ENCODE measurements at regions not wholly inside any gene's neighbourhood (a gene's known extent, or its start where the extent isn't known, plus 50 kb on each side); places are given as distances from the start of the nearest gene placed in this dataset.
A peak's percentile ranks its signal among the peaks of the same experiment; 100 is the strongest.

GRCh38 chr2:45072862-45073237 lies 63.6 kb upstream of the SIX2 start:
- no peak for TF ChIP-seq CTCF (IDR thresholded peaks at IDR 0.05; ENCODE audit: insufficient read depth, low read length, severe bottlenecking)
- H3K27me3 ChIP-seq (ENCODE audit: control insufficient read depth, insufficient read depth, low read length) = no peaks in the 10 kb centered on the region
- FAIRE-seq = no peak
- H3K36me3 ChIP-seq (ENCODE audit: control insufficient read depth, insufficient read depth, low read length) = no peaks in the 10 kb centered on the region
- H3K4me3 ChIP-seq (ENCODE audit: low read depth, low read length) = no peak overlapping the region
- no peak for DNase-seq (ENCODE audit: low read depth)

GRCh38 chr2:45072064-45072861 lies 63.0 kb upstream of the SIX2 start:
- FAIRE-seq (no peak), DNase-seq (ENCODE audit: low read depth) (no peak)
- no peak for TF ChIP-seq CTCF (IDR thresholded peaks at IDR 0.05; ENCODE audit: insufficient read depth, low read length, severe bottlenecking)
- no peaks in the 10 kb centered on the region for H3K27me3 ChIP-seq (ENCODE audit: control insufficient read depth, insufficient read depth, low read length)
- no peaks in the 10 kb centered on the region for H3K36me3 ChIP-seq (ENCODE audit: control insufficient read depth, insufficient read depth, low read length)
- no peak overlapping the region for H3K4me3 ChIP-seq (ENCODE audit: low read depth, low read length)

- no peak for DNase-seq (ENCODE audit: low read depth)
- no peaks in the 10 kb centered on the region for H3K27me3 ChIP-seq (ENCODE audit: control insufficient read depth, insufficient read depth, low read length)
- H3K36me3 ChIP-seq (ENCODE audit: control insufficient read depth, insufficient read depth, low read length) = no peaks in the 10 kb centered on the region
- no peak for FAIRE-seq
- no peak for TF ChIP-seq CTCF (IDR thresholded peaks at IDR 0.05; ENCODE audit: insufficient read depth, low read length, severe bottlenecking)
- H3K4me3 ChIP-seq (ENCODE audit: low read depth, low read length) = no peak overlapping the region
These were observed 60.9 kb upstream of the SIX2 start for GRCh38 chr2:45070113-45070652.

GRCh38 chr2:45069684-45070083 lies 60.4 kb upstream of the SIX2 start:
- no peak for TF ChIP-seq CTCF (IDR thresholded peaks at IDR 0.05; ENCODE audit: insufficient read depth, low read length, severe bottlenecking)
- DNase-seq (ENCODE audit: low read depth) (no peak), FAIRE-seq (no peak)

GRCh38 chr2:45068571-45069140 lies 59.4 kb upstream of the SIX2 start:
- DNase-seq (ENCODE audit: low read depth) (peak; percentile 59), FAIRE-seq (no peak)
- Histone ChIP-seq H3K27me3 (ENCODE audit: control insufficient read depth, insufficient read depth, low read length) (no peaks in the 10 kb centered on the region), H3K36me3 (ENCODE audit: control insufficient read depth, insufficient read depth, low read length) (no peaks in the 10 kb centered on the region), H3K4me3 (ENCODE audit: low read depth, low read length) (no peak overlapping the region)
- TF ChIP-seq CTCF (IDR thresholded peaks at IDR 0.05; ENCODE audit: insufficient read depth, low read length, severe bottlenecking) = no peak

More at GRCh38 chr2:45069684-45070083, 60.4 kb upstream of the SIX2 start:
- Histone ChIP-seq H3K36me3 (ENCODE audit: control insufficient read depth, insufficient read depth, low read length) (no peaks in the 10 kb centered on the region), H3K27me3 (ENCODE audit: control insufficient read depth, insufficient read depth, low read length) (no peaks in the 10 kb centered on the region), H3K4me3 (ENCODE audit: low read depth, low read length) (no peak overlapping the region)
